CD4-positive, alpha-beta T cell (primary cell): ENCODE measurements at regions not wholly inside any gene's neighbourhood (a gene's known extent, or its start where the extent isn't known, plus 50 kb on each side); places are given as distances from the start of the nearest gene placed in this dataset.

Experiments
- ATAC-seq: fragments of 200-7000 bp; cut with Tn5 transposase; one replicate; pipeline ENCODE4 v1.10.0; 2022; ENCODE audit warnings: mild to moderate bottlenecking; ENCODE audit not compliant: poor library complexity
- CTCF ChIA-PET: fragments of 350-600 bp; sonication (Branson Sonifier 250); formaldehyde crosslinking; loops from one replicate; lab custom pipeline; 2021; ENCODE audit warnings: antibody characterized with exemption, inconsistent platforms; lab: Charles Lee
- POLR2A ChIA-PET: fragments of 350-600 bp; sonication (Branson Sonifier 250); formaldehyde crosslinking; loops from one replicate; lab custom pipeline; 2021; ENCODE audit warnings: antibody characterized with exemption, inconsistent platforms; lab: Charles Lee
- DNase-seq, 14 experiments: peaks; one replicate each; pipeline ENCODE4 v3.0.0-alpha.2; 2013 to 2020; ENCODE audit warnings: mixed read lengths in 2 of 14
- H3K27ac ChIP-seq, 2 donors: one replicate each; pipeline versions ENCODE4 v1.5.1 to v1.7.0; 2013; ENCODE audit warnings: low read length in 2 of 2, low read depth in 1 of 2, mild to moderate bottlenecking in 1 of 2
- H3K27me3 ChIP-seq, 2 experiments: 1 replicate in 1 of 2; 2 replicates in 1 of 2; pipeline versions ENCODE4 v1.6.1 to v1.7.0; 2013; ENCODE audit warnings: low read length in 2 of 2, control low read depth in 1 of 2, mild to moderate bottlenecking in 1 of 2, moderate library complexity in 1 of 2; ENCODE audit not compliant: insufficient read depth in 2 of 2, control insufficient read depth in 1 of 2
- H3K36me3 ChIP-seq: one replicate; pipeline ENCODE4 v1.6.1; 2013; ENCODE audit warnings: low read length, control low read depth; ENCODE audit not compliant: insufficient read depth
- H3K4me1 ChIP-seq: one replicate; pipeline ENCODE4 v1.6.1; 2013; ENCODE audit warnings: low read length, control low read depth; ENCODE audit not compliant: insufficient read depth
- H3K4me3 ChIP-seq: one replicate; pipeline ENCODE4 v1.5.1; 2013; ENCODE audit warnings: mild to moderate bottlenecking, low read length, moderate library complexity
- H3K9me3 ChIP-seq, 2 experiments: 1 replicate in 1 of 2; 2 replicates in 1 of 2; pipeline versions ENCODE4 v1.6.1 to v1.7.0; 2013; ENCODE audit warnings: low read length in 2 of 2, mild to moderate bottlenecking in 2 of 2, control low read depth in 1 of 2, moderate library complexity in 1 of 2; ENCODE audit not compliant: control insufficient read depth in 1 of 2, insufficient read depth in 1 of 2
- H3K27ac Mint-ChIP-seq: one replicate; pipeline ENCODE4 v1.8.0; 2020; ENCODE audit warnings: mixed read lengths
- H3K27me3 Mint-ChIP-seq: one replicate; pipeline ENCODE4 v1.8.0; 2021; ENCODE audit warnings: mixed read lengths
- H3K36me3 Mint-ChIP-seq: one replicate; pipeline ENCODE4 v1.8.0; 2021; ENCODE audit warnings: low read depth, mixed read lengths
- H3K4me1 Mint-ChIP-seq: one replicate; pipeline ENCODE4 v1.8.0; 2021; ENCODE audit warnings: low read depth, mixed read lengths
- H3K4me3 Mint-ChIP-seq: one replicate; pipeline ENCODE4 v1.8.0; 2020; ENCODE audit warnings: mild to moderate bottlenecking, mixed read lengths
- H3K9me3 Mint-ChIP-seq: one replicate; pipeline ENCODE4 v1.8.0; 2020; ENCODE audit warnings: mixed read lengths
- CTCF ChIP-seq: fragments of 200-600 bp; IDR thresholded peaks from one replicate; pipeline ENCODE4 v1.8.0; 2022; ENCODE audit warnings: antibody characterized with exemption, mild to moderate bottlenecking
- intact Hi-C, 2 experiments: fragments of 100-400 bp; cut with DNase I in 1 of 2; cut with micrococcal nuclease in 1 of 2; formaldehyde crosslinking; loops; one replicate each; pipeline versions ENCODE4 v1.15.1 to v1.9.0; 2023 to 2025; cut with DNase I, micrococcal nuclease

GRCh38 chr5:105554568-105555169 is 1992.1 kb upstream of the NUDT12 start:
- Histone ChIP-seq H3K4me3 (no peak overlapping the region), H3K27me3 (no peaks in the 10 kb centered on the region), H3K9me3 (peaks cover 0 to 4% of the 10 kb centered on the region in 2 experiments), H3K4me1 (no peaks in the 10 kb centered on the region), H3K36me3 (no peaks in the 10 kb centered on the region), H3K27ac (no peak overlapping the region)
- H3K36me3 Mint-ChIP-seq: no peaks in the 10 kb centered on the region
- no peaks in the 10 kb centered on the region for H3K27me3 Mint-ChIP-seq
- ATAC-seq (no peak), DNase-seq (no peak)
- peaks cover 18% of the 10 kb centered on the region for H3K9me3 Mint-ChIP-seq
- ChIA-PET CTCF (no interaction called here), POLR2A (no interaction called here)
- TF ChIP-seq CTCF: no peak
- H3K27ac Mint-ChIP-seq: no peak overlapping the region
- no peaks in the 10 kb centered on the region for H3K4me1 Mint-ChIP-seq
- no peak overlapping the region for H3K4me3 Mint-ChIP-seq
- intact Hi-C loops: no loop called here

GRCh38 chr5:105544300-105544699 is 1981.7 kb upstream of the NUDT12 start:
- no peak for TF ChIP-seq CTCF

GRCh38 chr5:105536675-105537074 is 1974.1 kb upstream of the NUDT12 start:
- no peaks in the 10 kb centered on the region for H3K4me1 ChIP-seq
- Mint-ChIP-seq H3K36me3 (no peaks in the 10 kb centered on the region), H3K9me3 (peaks cover 3% of the 10 kb centered on the region), H3K27ac (no peak overlapping the region), H3K27me3 (no peaks in the 10 kb centered on the region), H3K4me3 (no peak overlapping the region), H3K4me1 (no peaks in the 10 kb centered on the region)
- H3K4me3 ChIP-seq: no peak overlapping the region
- ChIA-PET CTCF (no interaction called here), POLR2A (no interaction called here)
- H3K9me3 ChIP-seq: no peaks in the 10 kb centered on the region
- no peaks in the 10 kb centered on the region for H3K27me3 ChIP-seq
- no peaks in the 10 kb centered on the region for H3K36me3 ChIP-seq
- no peak for TF ChIP-seq CTCF
- DNase-seq (no peak), ATAC-seq (no peak)
- intact Hi-C loops: no loop called here
- H3K27ac ChIP-seq: no peak overlapping the region

More at GRCh38 chr5:105544300-105544699, 1981.7 kb upstream of the NUDT12 start:
- Mint-ChIP-seq H3K27ac (no peak overlapping the region), H3K9me3 (peaks cover 2% of the 10 kb centered on the region), H3K36me3 (no peaks in the 10 kb centered on the region), H3K4me3 (no peak overlapping the region), H3K4me1 (no peaks in the 10 kb centered on the region), H3K27me3 (no peaks in the 10 kb centered on the region)
- POLR2A ChIA-PET: no interaction called here
- CTCF ChIA-PET: no interaction called here
- no peak overlapping the region for H3K27ac ChIP-seq
- H3K9me3 ChIP-seq: peaks cover 0 to 8% of the 10 kb centered on the region in 2 experiments
- no peaks in the 10 kb centered on the region for H3K36me3 ChIP-seq
- H3K4me3 ChIP-seq: no peak overlapping the region
- ATAC-seq (no peak), DNase-seq (no peak)
- no peaks in the 10 kb centered on the region for H3K4me1 ChIP-seq
- no peaks in the 10 kb centered on the region for H3K27me3 ChIP-seq
- intact Hi-C loops: no loop called here
